NCI-H446 (cell line): ENCODE measurements at regions not wholly inside any gene's neighbourhood (a gene's known extent, or its start where the extent isn't known, plus 50 kb on each side); places are given as distances from the start of the nearest gene placed in this dataset.
"Not testable (repeated sequence)": the region's sequence is repeated elsewhere in the genome, so short reads cannot be mapped to it uniquely, and the experiment has no call there.

Experiments used
- DNase-seq, 2 experiments: peaks; one replicate each; lab custom pipeline; 2025; lab: John Stamatoyannopoulos, UW

DNA sequence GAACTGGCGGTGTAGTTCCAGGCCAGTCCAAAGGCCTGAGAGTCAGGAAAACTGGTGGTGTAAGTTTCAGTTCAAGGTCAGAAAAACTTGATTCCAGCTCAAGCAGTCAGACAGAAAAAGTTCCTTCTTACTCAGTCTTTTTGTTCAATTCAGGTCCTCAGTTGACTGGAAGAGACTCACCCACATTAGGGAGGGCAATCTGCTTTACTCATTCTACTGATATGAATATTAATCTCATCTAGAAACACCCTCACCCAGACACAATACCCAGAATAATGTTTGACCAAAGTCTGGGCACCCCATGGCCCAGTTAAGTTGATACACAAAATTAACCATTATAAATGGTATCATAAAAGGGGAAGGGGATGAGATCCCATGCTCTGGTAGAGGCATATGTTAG lies 50.1 kb upstream of the LTA4H start:
- no peak for DNase-seq

- DNase-seq, result not testable (repeated sequence)
These were observed 50.8 kb upstream of the LTA4H start for GRCh38 chr12:96086190-96086589.

DNA sequence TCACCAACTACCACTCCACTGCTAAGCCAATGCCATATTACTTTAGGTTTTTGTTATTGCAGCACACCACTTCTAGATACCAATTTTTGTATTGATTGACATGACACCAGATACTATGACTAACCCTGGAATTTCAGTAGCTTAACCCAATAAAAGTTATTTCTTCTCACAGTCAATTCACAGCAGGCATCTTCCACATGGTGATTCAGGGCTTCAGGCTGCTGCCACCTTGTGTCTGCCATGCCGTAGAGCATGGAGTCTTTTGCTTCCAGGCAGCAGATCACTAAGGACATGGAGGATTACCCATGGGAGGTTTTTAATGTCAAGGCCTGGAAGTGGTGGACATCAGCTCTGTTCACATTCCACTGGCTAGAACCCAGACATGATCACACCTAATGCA lies 56.4 kb upstream of the LTA4H start:
- DNase-seq, result peak in 1 of 2 experiments; percentile 11

DNA sequence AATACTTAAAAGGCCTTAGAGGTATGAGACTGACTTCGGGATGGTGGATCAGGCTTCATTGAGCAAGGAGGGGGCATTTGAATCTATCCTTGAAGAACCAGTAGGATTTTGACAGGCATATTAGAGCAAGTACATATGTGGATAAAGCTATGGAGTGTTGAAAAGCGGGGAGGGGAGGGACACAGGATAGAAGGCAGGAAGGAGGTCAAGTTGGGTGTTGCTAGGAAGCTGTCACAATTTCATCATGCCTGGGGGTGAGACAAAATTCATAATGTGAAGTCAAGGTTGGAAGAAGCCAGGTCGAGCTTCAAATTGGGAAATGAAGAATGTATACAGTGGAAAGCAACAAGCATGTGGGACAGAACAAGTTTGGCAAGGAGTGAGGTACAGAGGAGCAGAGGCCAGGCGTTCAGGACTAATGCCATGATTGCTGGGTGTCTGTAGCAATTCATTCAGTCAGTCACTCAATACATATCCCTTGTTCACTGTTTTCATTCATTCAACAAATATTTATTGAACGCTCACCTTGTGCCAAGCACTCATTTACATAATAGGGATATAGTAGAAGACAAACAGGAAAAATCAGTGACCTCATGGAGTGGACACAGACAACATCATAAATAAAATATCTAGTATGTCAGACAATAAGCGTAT lies 58.3 kb upstream of the LTA4H start:
- DNase-seq, result no peak

DNA sequence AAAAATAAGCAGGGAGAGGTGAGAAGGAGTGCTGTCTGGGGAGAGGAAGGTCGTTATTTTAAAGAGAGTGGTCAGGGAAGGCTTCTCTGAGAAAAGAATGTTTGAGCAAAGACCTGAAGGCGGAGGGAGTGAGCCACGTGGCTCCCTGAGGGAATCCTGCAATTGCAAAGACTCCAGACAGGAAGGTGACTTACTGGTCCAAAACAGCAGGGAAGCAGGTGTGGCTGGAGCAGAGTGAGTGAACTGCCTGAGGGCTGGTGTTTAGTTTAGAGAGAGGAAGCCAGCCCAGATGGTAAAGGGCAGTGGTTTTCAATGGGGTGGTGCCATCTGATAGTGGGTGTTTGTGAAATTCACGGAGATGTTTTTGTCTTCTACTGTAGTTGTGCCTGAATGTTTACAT lies 58.8 kb upstream of the LTA4H start:
- no peak for DNase-seq

GRCh38 chr12:96098631-96099030 lies 63.2 kb upstream of the LTA4H start:
- no peak for DNase-seq

GRCh38 chr12:96099421-96099820 lies 64.0 kb upstream of the LTA4H start:
- no peak for DNase-seq

- DNase-seq, result no peak
These were observed 64.6 kb upstream of the LTA4H start for GRCh38 chr12:96099986-96100385.

GRCh38 chr12:96101806-96102205 lies 66.4 kb upstream of the LTA4H start:
- no peak for DNase-seq

DNA sequence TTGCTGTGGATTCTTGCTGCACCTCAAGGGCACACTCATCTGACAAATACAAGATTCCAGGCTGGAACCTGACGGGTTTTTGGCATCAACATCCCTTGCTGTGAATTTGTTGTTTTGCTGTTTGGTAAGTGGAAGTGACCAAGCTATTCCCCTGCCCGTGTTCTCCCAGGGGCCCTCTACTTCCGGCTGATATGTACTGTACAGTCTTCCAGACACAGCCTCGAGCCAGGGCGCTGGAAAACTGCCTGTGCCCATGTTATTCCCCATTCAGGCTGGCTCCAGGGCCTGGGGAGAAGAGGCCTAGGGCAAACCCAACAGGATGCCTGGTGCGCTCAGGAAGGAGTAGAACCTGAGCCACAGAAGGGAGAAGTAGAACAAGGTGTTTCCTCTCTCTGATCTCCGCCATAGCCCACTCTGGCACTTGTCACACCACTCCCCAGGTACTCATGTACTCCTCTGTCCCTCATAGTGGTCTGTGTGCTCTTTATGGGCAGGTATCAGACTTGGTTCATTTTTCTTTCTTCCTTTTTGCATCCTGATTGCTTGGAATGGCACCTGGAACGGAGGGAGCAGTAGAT lies 67.8 kb upstream of the LTA4H start:
- peak in 1 of 2 experiments; percentile 29 for DNase-seq

- DNase-seq, result peak; percentile 55 to 77
These were observed 69.2 kb upstream of the LTA4H start for GRCh38 chr12:96104566-96104965.

DNA sequence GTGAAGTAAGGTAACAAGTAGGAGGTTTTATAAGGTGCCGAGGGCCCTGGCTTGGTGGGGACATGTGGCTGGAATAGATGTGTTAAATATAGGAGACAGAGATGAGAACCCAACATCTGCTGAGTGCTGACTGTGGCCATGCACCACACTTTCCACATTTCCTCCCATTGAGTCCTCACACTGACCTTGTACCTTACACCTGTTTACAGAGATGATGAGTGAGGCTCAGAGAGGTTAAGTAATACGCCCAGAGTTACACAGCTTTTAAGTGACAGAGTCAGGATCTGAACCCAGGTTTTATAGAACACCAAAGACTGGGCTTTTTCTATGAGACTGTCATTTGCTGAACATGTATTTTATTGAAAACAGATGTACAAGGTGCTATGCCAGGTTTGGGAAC lies 70.8 kb upstream of the LTA4H start:
- DNase-seq, result no peak

DNA sequence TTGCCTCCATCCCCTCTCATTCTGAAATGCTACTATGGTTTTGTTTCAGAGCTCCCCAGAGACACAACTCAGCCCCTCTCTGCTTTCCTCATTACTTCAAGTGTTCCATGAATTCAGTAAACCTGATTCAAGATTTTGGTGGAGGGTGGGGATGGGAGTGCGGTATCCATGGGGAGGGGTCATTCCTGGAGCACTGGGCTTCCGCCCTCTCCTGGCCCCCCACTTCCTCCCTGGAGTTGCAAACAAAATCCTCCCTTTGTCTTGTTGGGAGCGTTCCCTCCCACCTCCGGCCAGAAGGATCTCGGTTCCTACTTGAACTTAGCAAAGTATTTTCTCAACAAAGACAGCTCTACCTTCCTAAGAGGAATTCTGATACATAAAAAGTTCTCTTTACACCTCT lies 71.8 kb upstream of the LTA4H start:
- DNase-seq, result no peak

GRCh38 chr12:96108321-96108720 lies 72.9 kb upstream of the LTA4H start:
- DNase-seq, result no peak

GRCh38 chr12:96108941-96109340 lies 73.6 kb upstream of the LTA4H start:
- DNase-seq, result not testable (repeated sequence)

- DNase-seq, result no peak
These were observed 77.3 kb upstream of the LTA4H start for GRCh38 chr12:96112733-96113132.

DNA sequence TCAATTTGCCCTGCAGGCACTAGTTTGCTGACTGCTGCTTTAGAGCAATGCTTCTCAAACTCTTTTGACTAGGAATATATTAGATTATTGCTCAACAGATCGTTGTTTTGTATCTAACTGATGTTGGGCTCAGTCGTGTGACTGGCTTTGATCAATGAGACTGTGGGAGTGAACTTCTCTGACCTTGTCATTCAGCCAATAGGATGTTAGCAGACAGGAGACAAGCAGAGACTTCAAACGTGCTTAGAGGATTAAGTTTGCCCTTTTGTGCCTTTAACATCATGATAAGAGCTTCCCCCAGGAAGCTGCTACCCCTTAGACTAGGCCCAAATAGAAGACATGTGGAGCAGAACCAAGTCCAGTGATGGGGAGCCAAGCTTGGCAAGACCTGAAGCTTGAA lies 76.7 kb upstream of the ELK3 start:
- no peak for DNase-seq

- DNase-seq, result no peak
These were observed 73.6 kb upstream of the ELK3 start for GRCh38 chr12:96120359-96121100.

DNA sequence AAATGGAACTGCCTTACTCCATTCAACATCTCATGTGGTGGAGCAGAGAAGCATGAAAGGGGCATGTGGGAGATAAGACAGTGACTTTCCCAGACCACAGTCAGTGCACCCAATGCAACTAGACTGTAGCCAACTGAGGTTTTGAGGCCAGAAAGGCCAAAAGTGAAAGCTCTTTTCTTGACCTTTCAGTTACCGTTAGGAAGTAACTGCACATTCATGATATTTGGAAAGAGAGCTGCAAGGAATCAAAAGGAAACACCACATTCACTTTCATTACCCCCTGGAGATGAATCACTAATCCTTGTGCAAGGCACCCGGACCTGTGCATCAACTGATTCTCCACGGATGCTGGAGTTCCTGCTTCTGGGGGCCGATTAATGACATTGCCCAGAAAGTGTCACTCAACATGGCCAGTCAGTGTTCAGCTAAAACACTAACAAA lies 72.9 kb upstream of the ELK3 start:
- DNase-seq, result no peak

GRCh38 chr12:96128292-96128691 lies 65.9 kb upstream of the ELK3 start:
- DNase-seq, result not testable (repeated sequence)

DNA sequence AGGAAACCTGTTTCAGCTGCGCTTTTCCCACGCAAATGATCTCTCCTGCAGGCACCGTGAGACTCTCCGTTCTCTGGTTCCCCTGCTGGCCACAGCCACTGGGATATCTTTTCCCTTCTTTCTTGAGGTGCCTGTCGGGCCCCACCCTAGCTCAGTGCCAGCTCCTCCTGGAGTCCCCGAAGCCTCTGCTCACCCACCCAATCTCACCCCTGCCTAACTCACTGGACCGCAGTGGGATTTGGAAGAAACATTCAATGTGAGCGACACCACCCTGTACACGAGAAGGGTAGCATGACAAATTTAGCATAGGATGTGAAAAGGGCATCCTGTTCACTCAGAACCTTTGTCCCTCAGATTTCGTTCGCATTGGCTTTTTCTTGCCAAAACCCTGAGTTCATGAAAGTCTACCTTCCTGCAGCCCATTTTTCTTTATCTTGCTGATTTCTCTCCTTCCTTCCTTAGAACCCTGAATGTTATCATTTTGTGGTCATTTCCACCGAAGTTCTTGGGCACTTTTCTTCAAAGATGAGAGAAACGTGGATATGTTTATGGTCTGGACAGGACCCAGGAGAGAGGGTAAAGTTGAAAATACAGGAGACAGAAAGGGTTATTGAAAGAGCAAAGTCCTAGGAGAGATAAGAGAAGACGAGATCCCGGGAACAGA lies 63.6 kb upstream of the ELK3 start:
- no peak for DNase-seq

DNA sequence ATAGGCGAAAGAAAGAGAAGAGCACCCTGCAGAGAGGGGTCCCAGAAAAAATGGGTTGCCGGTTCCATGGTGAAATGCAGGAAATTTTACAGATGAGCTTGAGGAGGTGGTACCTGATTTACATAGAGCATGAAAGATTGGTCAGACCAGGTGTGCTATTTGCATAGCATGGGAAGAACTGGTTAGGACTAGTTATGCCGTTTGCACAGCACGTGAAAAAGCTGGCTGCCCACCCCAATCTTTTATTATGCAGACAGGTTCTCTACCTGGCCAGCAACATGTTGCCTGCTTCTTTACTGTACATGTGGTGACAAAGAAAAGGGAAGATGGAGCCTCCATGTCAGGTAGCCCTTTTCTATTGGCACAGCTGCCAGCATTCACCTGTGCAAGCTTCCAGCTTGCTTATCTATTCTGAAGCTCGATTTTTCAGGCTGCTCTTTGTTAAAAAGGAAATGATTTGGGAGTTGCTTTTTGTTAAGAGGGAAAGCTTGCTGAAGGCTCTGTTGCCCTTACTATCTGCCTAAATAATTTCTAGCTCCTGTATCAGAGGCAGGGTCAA lies 62.9 kb upstream of the ELK3 start:
- no peak for DNase-seq
